GM18909 (cell line): ENCODE measurements at regions not wholly inside any gene's neighbourhood (a gene's known extent, or its start where the extent isn't known, plus 50 kb on each side); places are given as distances from the start of the nearest gene placed in this dataset.
"Not testable (repeated sequence)": the region's sequence is repeated elsewhere in the genome, so short reads cannot be mapped to it uniquely, and the experiment has no call there.

Experiments
- ATAC-seq: cut with Tn5 transposase; IDR thresholded peaks from one replicate; pipeline ENCODE4 v1.9.1; 2021; ENCODE audit warnings: mild to moderate bottlenecking; ENCODE audit not compliant: unreplicated experiment, poor library complexity

- not testable (repeated sequence) for ATAC-seq
Measured at GRCh38 chr1:218015106-218015505, 270.0 kb upstream of the RRP15 start.

- ATAC-seq: no peak
Measured at GRCh38 chr1:218024211-218024720, 260.8 kb upstream of the RRP15 start.

- no peak for ATAC-seq
Measured at GRCh38 chr1:218025454-218025853, 259.6 kb upstream of the RRP15 start.

- ATAC-seq: no peak
Measured at GRCh38 chr1:218027152-218027551, 257.9 kb upstream of the RRP15 start.

- no peak for ATAC-seq
Measured at GRCh38 chr1:218030846-218031245, 254.2 kb upstream of the RRP15 start.

GRCh38 chr1:218031901-218032300, 253.2 kb upstream of the RRP15 start:
- no peak for ATAC-seq

GRCh38 chr1:218034468-218034867, 250.6 kb upstream of the RRP15 start:
- no peak for ATAC-seq

- no peak for ATAC-seq
Measured at GRCh38 chr1:218048828-218049420, 236.2 kb upstream of the RRP15 start.

- no peak for ATAC-seq
Measured at GRCh38 chr1:218049641-218050040, 235.5 kb upstream of the RRP15 start.

GRCh38 chr1:218058730-218059129, 226.4 kb upstream of the RRP15 start:
- ATAC-seq: no peak

- ATAC-seq: no peak
Measured at GRCh38 chr1:218064426-218064825, 220.7 kb upstream of the RRP15 start.

- no peak for ATAC-seq
Measured at GRCh38 chr1:218066332-218066731, 218.8 kb upstream of the RRP15 start.

- ATAC-seq: no peak
Measured at GRCh38 chr1:218068241-218068640, 216.9 kb upstream of the RRP15 start.

GRCh38 chr1:218069180-218069579, 215.9 kb upstream of the RRP15 start:
- ATAC-seq: no peak

GRCh38 chr1:218073062-218073461, 212.0 kb upstream of the RRP15 start:
- ATAC-seq: no peak

GRCh38 chr1:218078916-218079315, 206.2 kb upstream of the RRP15 start:
- no peak for ATAC-seq

- no peak for ATAC-seq
Measured at GRCh38 chr1:218079347-218079746, 205.7 kb upstream of the RRP15 start.

GRCh38 chr1:218079820-218080219, 205.3 kb upstream of the RRP15 start:
- ATAC-seq: no peak

- no peak for ATAC-seq
Measured at GRCh38 chr1:218080863-218081262, 204.2 kb upstream of the RRP15 start.

- no peak for ATAC-seq
Measured at GRCh38 chr1:218081358-218081757, 203.7 kb upstream of the RRP15 start.

GRCh38 chr1:218090459-218090858, 194.6 kb upstream of the RRP15 start:
- peak; percentile 66 for ATAC-seq

GRCh38 chr1:218101409-218101808, 183.7 kb upstream of the RRP15 start:
- no peak for ATAC-seq

GRCh38 chr1:218108034-218108433, 177.1 kb upstream of the RRP15 start:
- ATAC-seq: no peak
